KMS-11 (cell line): ENCODE measurements at regions not wholly inside any gene's neighbourhood (a gene's known extent, or its start where the extent isn't known, plus 50 kb on each side); places are given as distances from the start of the nearest gene placed in this dataset.

Experiments
- H2AFZ ChIP-seq: fragments of 200-600 bp; sonication (generic); 2 replicates; pipeline ENCODE4 v1.6.1; 2016; ENCODE audit warnings: antibody characterized with exemption, mixed run types, low read depth
- H3K27ac ChIP-seq: fragments of 200-600 bp; sonication (generic); 2 replicates; pipeline ENCODE4 v1.6.1; 2016; ENCODE audit warnings: mild to moderate bottlenecking, mixed run types
- H3K27me3 ChIP-seq: fragments of 200-600 bp; sonication (generic); 2 replicates; pipeline ENCODE4 v1.6.1; 2017; ENCODE audit warnings: mild to moderate bottlenecking, low read depth, mixed run types, moderate library complexity; ENCODE audit not compliant: insufficient read depth
- H3K36me3 ChIP-seq: fragments of 200-600 bp; sonication (generic); 2 replicates; pipeline ENCODE4 v1.6.1; 2017; ENCODE audit warnings: mild to moderate bottlenecking, mixed run types; ENCODE audit not compliant: insufficient read depth
- H3K4me1 ChIP-seq: fragments of 200-600 bp; sonication (generic); 2 replicates; pipeline ENCODE4 v1.6.1; 2016; ENCODE audit warnings: mild to moderate bottlenecking, low read depth, mixed run types; ENCODE audit not compliant: poor library complexity, severe bottlenecking
- H3K4me2 ChIP-seq: fragments of 200-600 bp; sonication (generic); 2 replicates; pipeline ENCODE4 v1.7.0; 2016; ENCODE audit warnings: mild to moderate bottlenecking, mixed run types
- H3K4me3 ChIP-seq: fragments of 200-600 bp; sonication (generic); IDR thresholded peaks from 2 replicates; pipeline ENCODE4 v1.6.1; 2017; ENCODE audit warnings: low read depth, low read length, mixed read lengths; ENCODE audit not compliant: insufficient read depth
- H3K79me2 ChIP-seq: fragments of 200-600 bp; sonication (generic); 2 replicates; pipeline ENCODE4 v1.6.1; 2016; ENCODE audit warnings: low read depth, mixed run types; ENCODE audit not compliant: insufficient read depth
- H3K9ac ChIP-seq: fragments of 200-600 bp; sonication (generic); 2 replicates; pipeline ENCODE4 v1.6.1; 2016; ENCODE audit warnings: mild to moderate bottlenecking, mixed run types
- H4K20me1 ChIP-seq: fragments of 200-600 bp; sonication (generic); 2 replicates; pipeline ENCODE4 v1.6.1; 2016; ENCODE audit warnings: mild to moderate bottlenecking, mixed run types; ENCODE audit not compliant: insufficient read depth
- CTCF ChIP-seq: fragments of 200-600 bp; sonication (generic); conservative IDR thresholded peaks from 2 replicates; pipeline ENCODE4 v1.6.1; 2017; ENCODE audit warnings: low read depth, mild to moderate bottlenecking, antibody characterized with exemption, low read length, moderate library complexity, mixed read lengths

DNA sequence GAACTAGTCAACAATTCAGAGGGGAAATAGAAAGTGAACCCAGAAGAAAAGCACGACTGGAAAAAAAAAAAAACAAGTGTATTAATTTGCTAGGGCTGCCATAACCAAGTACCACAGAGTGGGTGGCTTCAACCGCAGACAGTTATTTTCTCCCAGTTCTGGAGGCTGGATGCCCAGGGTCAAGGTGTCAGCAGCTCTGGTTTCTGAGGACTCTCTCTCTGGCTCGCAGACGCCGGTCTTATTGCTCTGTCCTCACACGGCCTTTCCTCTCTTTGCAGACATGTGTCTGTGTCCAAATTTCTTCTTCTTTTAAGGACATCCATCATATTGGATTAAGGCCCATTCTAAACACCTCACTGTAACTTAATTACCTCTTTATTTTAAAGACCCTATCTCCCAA lies 291.8 kb downstream of the XXYLT1 start:
- no peaks in the 10 kb centered on the region for H3K36me3 ChIP-seq
- H3K79me2 ChIP-seq, result no peaks in the 10 kb centered on the region
- H3K4me2 ChIP-seq, result no peak overlapping the region
- no peak for TF ChIP-seq CTCF
- no peak overlapping the region for H3K9ac ChIP-seq
- H3K4me1 ChIP-seq, result no peaks in the 10 kb centered on the region
- H2AFZ ChIP-seq, result no peak overlapping the region
- H3K27ac ChIP-seq, result no peak overlapping the region
- no peaks in the 10 kb centered on the region for H4K20me1 ChIP-seq
- no peak overlapping the region for H3K4me3 ChIP-seq
- no peaks in the 10 kb centered on the region for H3K27me3 ChIP-seq

- H2AFZ ChIP-seq, result no peak overlapping the region
- no peaks in the 10 kb centered on the region for H4K20me1 ChIP-seq
- TF ChIP-seq CTCF, result no peak
- no peak overlapping the region for H3K4me2 ChIP-seq
- H3K36me3 ChIP-seq, result no peaks in the 10 kb centered on the region
- H3K4me1 ChIP-seq, result no peaks in the 10 kb centered on the region
- H3K27ac ChIP-seq, result no peak overlapping the region
- H3K79me2 ChIP-seq, result no peaks in the 10 kb centered on the region
- no peak overlapping the region for H3K4me3 ChIP-seq
- no peaks in the 10 kb centered on the region for H3K27me3 ChIP-seq
- no peak overlapping the region for H3K9ac ChIP-seq
Measured at GRCh38 chr3:194982472-194982871, 288.5 kb downstream of the XXYLT1 start.

DNA sequence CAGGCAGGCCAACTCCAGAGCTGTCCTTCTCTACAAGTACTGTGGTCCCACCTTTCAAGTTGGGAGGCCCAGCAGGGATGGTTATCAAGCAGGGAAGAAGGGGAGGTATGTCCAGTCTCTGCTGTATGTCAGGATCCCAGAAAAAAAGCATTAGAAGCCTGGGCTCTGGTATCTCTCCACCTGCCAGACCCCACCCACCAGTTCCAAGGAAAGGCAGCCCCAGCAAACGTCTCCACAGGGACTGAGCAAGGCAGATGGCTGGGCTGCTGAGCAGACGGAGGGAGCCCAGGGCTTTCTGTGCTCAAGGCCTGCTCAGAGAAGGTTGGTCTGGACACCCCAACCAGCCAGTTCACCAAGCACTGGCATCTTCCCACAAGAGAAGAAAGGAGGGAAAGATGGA lies 287.8 kb downstream of the XXYLT1 start:
- Histone ChIP-seq H3K27ac (no peak overlapping the region), H3K27me3 (no peaks in the 10 kb centered on the region), H3K4me3 (no peak overlapping the region), H3K9ac (no peak overlapping the region), H2AFZ (no peak overlapping the region), H3K4me2 (no peak overlapping the region), H3K79me2 (no peaks in the 10 kb centered on the region), H4K20me1 (no peaks in the 10 kb centered on the region), H3K36me3 (no peaks in the 10 kb centered on the region), H3K4me1 (no peaks in the 10 kb centered on the region)
- TF ChIP-seq CTCF, result no peak

DNA sequence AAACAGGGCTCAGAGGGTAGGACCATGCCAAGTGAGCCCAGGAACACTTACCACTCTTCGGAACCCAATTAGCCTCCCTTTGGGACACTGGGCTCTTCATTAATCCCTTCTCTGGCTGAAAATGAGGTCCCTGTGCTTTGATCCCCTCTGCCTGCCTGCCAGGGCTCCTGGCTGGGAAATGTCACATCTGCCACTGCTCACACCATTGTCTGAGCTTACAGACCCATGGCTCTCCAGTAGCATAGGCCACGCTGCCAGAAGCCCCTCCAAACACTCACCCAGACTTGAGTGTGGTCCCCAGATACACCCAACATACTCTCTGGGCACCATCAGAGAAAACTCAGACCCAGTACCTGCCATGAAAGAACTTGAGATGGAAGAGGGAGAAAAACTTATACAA lies 287.3 kb downstream of the XXYLT1 start:
- Histone ChIP-seq H3K27me3 (no peaks in the 10 kb centered on the region), H3K27ac (no peak overlapping the region), H2AFZ (no peak overlapping the region), H4K20me1 (no peaks in the 10 kb centered on the region), H3K4me1 (no peaks in the 10 kb centered on the region), H3K4me3 (no peak overlapping the region), H3K9ac (no peak overlapping the region), H3K36me3 (no peaks in the 10 kb centered on the region), H3K79me2 (no peaks in the 10 kb centered on the region), H3K4me2 (no peak overlapping the region)
- no peak for TF ChIP-seq CTCF

DNA sequence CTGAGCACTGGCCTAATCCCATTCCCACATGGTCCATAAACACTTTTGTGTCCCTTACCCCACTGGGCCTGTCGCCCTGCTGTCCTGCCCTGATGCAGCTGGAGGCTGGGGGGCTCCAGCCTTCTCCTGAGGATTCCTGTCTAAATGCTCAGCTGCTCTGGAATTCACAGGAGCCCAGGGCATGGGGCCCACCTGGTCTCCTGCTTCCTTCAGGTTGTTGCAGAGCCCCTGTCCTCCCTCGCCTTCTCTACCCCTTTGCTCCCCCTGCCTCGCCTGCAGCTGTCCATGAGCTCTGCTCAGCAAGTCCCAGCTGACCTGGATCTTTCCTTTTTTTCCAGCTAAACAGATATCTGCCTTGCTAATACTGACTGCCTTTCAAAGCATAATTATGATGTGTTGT lies 286.9 kb downstream of the XXYLT1 start:
- no peak overlapping the region for H3K4me2 ChIP-seq
- H3K36me3 ChIP-seq, result no peaks in the 10 kb centered on the region
- H3K79me2 ChIP-seq, result no peaks in the 10 kb centered on the region
- H3K4me1 ChIP-seq, result no peaks in the 10 kb centered on the region
- H3K4me3 ChIP-seq, result no peak overlapping the region
- no peaks in the 10 kb centered on the region for H3K27me3 ChIP-seq
- no peak for TF ChIP-seq CTCF
- H2AFZ ChIP-seq, result no peak overlapping the region
- H3K9ac ChIP-seq, result no peak overlapping the region
- no peak overlapping the region for H3K27ac ChIP-seq
- H4K20me1 ChIP-seq, result no peaks in the 10 kb centered on the region
